ENCODE measurements at regions not wholly inside any gene's neighbourhood (a gene's known extent, or its start where the extent isn't known, plus 50 kb on each side); places are given as distances from the start of the nearest gene placed in this dataset.

DNA sequence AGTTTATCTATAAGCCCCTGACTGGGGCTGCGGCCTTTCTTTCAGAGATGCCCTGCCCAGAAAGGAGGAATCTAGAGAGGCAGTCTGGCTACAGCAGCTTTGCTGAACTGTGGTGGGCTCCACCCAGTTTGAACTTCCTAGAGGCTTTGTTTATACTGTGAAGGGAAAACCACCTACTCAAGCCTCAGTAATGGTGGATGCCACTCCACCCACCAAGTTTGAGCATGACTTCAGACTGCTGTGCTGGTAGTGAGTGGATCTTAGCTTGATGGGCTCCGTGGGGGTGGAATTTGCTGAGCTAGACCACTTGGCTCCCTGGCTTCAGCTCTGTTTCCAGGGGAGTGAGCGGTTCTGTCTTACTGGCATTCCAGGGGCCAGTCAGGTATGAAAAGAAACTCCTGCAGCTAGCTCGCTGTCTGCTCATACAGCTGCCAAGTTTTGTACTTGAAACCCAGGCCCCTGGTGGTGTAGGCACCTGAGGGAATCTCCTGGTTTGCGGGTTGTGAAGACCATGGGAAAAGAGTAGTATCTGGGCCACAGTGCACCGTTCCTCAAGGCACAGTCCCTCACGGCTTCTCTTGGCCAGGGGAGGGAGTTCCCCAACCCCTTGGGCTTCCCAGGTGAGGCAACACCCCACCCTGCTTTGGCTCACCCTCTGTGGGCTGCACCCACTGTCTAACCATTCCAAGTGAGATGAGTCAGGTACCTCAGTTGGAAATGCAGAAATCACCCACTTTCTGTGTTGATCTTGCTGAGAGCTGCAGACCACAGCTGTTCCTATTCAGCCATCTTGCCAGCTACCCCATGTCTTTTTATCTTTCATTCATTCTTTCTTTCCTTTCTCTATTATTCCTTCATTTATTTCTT lies 211.8 kb upstream of the C9orf72 start:
- TF ChIP-seq, protein P1, sequence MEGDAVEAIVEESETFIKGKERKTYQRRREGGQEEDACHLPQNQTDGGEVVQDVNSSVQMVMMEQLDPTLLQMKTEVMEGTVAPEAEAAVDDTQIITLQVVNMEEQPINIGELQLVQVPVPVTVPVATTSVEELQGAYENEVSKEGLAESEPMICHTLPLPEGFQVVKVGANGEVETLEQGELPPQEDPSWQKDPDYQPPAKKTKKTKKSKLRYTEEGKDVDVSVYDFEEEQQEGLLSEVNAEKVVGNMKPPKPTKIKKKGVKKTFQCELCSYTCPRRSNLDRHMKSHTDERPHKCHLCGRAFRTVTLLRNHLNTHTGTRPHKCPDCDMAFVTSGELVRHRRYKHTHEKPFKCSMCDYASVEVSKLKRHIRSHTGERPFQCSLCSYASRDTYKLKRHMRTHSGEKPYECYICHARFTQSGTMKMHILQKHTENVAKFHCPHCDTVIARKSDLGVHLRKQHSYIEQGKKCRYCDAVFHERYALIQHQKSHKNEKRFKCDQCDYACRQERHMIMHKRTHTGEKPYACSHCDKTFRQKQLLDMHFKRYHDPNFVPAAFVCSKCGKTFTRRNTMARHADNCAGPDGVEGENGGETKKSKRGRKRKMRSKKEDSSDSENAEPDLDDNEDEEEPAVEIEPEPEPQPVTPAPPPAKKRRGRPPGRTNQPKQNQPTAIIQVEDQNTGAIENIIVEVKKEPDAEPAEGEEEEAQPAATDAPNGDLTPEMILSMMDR (IDR thresholded peaks at IDR 0.05) = no peak
- Histone ChIP-seq H3K27me3 (no peaks in the 10 kb centered on the region), H3K27ac (no peak overlapping the region), H3K9me3 (no peaks in the 10 kb centered on the region), H3K4me3 (no peak overlapping the region), H3K36me3 (no peaks in the 10 kb centered on the region), H3K9ac (ENCODE audit: low read depth in 2 of 2, low read length in 2 of 2) (no peak overlapping the region), H3K4me1 (no peaks in the 10 kb centered on the region)
- DNase-seq = no peak
- intact Hi-C loops (cut with DNase I) = no loop called here

DNA sequence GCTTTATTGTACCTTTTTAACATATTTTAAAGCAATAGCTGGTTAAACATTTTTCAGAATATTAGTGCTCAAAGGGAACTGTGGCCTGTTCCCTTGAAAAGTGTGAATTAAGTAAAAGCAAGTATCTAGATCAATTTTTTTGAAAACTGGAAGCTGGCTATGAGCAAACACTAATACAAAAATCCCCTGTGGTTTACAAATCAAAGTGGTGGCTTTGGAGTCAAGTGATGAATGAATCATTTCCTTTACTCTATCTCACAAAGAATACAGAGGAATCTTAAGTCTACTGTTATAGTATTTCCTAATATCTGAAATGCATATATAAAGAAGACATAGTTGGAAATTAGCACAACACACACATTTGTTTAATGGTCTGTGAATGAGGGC lies 212.4 kb upstream of the C9orf72 start:
- DNase-seq = no peak
- H3K4me3 ChIP-seq = no peak overlapping the region
- intact Hi-C loops (cut with DNase I) = no loop called here
- no peaks in the 10 kb centered on the region for H3K9me3 ChIP-seq
- no peak overlapping the region for H3K27ac ChIP-seq
- TF ChIP-seq, protein P1 (IDR thresholded peaks at IDR 0.05) = no peak
- no peak overlapping the region for H3K9ac ChIP-seq (ENCODE audit: low read depth in 2 of 2, low read length in 2 of 2)
- no peaks in the 10 kb centered on the region for H3K27me3 ChIP-seq
- no peaks in the 10 kb centered on the region for H3K4me1 ChIP-seq
- H3K36me3 ChIP-seq = no peaks in the 10 kb centered on the region

DNA sequence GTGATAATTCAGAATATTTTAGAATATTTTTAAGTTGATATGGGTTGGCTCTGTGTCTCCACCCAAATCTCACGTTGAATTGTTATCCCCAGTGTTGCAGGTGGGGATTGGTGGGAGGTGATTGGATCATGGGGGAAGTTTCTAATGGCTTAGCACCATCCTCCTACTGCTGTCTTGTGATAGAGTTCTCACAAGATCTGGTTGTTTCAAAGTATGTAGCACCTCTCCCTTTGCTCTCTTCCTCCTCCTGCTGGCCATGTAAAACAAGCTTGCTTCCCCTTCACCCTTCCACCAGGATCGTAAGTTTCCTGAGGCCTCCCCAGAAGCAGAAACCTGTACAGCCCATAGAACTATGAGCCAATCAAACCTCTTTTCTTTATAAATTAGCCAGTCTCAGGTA lies 214.6 kb upstream of the C9orf72 start:
- intact Hi-C loops (cut with DNase I) = no loop called here

DNA sequence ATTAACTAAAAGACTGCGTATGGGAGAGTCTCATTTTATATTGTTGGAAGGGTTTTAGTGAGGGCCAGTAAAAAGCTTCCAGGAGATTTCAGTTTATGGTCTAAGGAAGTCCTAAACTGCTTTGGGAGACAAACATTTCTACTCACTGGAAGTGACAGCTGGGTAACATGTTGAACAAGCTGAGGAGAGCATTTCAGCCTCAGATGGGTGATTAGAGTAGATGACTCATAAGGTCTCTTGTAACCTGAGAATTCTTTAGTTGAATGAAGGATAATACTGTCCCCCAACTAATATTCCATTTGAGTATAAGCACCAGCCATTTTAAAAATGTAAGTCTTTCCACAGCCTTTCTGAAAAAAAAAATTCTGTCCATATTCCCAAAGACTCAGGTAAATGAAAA lies 218.0 kb upstream of the C9orf72 start:
- intact Hi-C loops (cut with DNase I) = no loop called here
- no peak for DNase-seq
- H3K27ac ChIP-seq = no peak overlapping the region
- H3K36me3 ChIP-seq = no peaks in the 10 kb centered on the region
- H3K9me3 ChIP-seq = no peaks in the 10 kb centered on the region
- H3K9ac ChIP-seq (ENCODE audit: low read depth in 2 of 2, low read length in 2 of 2) = no peak overlapping the region
- TF ChIP-seq, protein P1 (IDR thresholded peaks at IDR 0.05) = no peak
- H3K27me3 ChIP-seq = no peaks in the 10 kb centered on the region
- H3K4me3 ChIP-seq = no peak overlapping the region
- H3K4me1 ChIP-seq = no peaks in the 10 kb centered on the region

More for the DNA sequence above, 214.6 kb upstream of the C9orf72 start:
- no peak overlapping the region for H3K9ac ChIP-seq (ENCODE audit: low read depth in 2 of 2, low read length in 2 of 2)
- no peaks in the 10 kb centered on the region for H3K27me3 ChIP-seq
- H3K4me1 ChIP-seq = no peaks in the 10 kb centered on the region
- TF ChIP-seq, protein P1 (IDR thresholded peaks at IDR 0.05) = no peak
- H3K9me3 ChIP-seq = no peaks in the 10 kb centered on the region
- no peak overlapping the region for H3K27ac ChIP-seq
- H3K36me3 ChIP-seq = no peaks in the 10 kb centered on the region
- no peak for DNase-seq
- H3K4me3 ChIP-seq = no peak overlapping the region

DNA sequence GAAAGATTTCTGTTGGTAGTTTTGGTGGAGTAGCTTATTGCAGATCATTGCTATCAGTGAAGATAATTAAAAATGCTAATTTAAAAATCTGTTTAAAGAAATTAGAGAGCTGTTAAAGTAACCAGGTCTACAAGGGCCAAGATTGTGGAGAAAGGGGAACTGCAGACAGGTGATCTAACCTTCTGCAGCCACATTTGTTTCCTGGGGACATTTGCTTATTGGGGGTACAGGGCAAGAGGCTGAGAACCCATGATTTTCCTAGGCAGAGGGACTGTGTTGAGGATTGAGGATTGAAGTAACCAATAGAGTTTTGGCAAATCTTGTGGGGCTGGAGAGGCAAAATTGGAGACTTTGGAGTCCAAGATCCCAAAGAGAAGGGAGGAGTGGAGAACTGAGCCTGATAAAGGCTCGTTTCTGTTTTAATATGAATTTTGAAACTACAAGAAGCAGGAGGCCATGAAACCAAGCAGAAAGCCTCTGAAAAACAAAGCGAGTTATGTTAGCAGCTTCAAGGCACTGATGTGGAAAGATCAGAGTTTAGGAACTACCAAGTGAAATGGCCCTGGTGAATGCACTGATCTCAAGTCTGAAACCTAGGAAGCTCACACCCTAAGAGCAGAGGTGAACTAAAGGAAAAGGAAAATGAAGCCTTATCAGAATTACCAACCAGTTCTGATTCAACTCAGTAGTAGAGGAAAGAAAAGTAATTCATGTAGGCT lies 219.8 kb upstream of the C9orf72 start:
- Histone ChIP-seq H3K4me1 (no peaks in the 10 kb centered on the region), H3K9me3 (no peaks in the 10 kb centered on the region), H3K36me3 (no peaks in the 10 kb centered on the region), H3K27me3 (no peaks in the 10 kb centered on the region), H3K4me3 (no peak overlapping the region), H3K27ac (no peak overlapping the region), H3K9ac (ENCODE audit: low read depth in 2 of 2, low read length in 2 of 2) (no peak overlapping the region)
- TF ChIP-seq, protein P1 (IDR thresholded peaks at IDR 0.05) = no peak
- intact Hi-C loops (cut with DNase I) = no loop called here
- no peak for DNase-seq
